ENCODE measurements at regions not wholly inside any gene's neighbourhood (a gene's known extent, or its start where the extent isn't known, plus 50 kb on each side); places are given as distances from the start of the nearest gene placed in this dataset.

DNA sequence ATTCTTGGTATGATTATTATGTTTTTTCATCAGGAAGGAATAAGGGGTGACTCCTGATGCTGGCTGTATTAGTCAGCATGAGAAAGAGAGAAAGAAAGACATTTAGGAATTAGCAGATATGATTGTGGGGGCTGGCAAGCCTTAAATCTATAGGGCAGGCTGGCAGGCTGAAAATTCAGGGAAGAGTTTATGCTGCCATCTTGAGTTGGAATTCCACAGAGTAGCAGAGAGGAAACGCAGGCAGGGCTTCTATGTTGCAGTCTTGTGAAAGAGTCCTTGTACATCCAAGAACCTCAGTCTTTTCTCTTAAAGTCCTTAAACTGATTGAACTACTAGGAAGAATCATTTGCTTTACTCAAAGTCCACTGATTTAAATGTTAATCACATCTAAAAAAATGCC lies 262.7 kb upstream of the SLC10A2 start:
- TF ChIP-seq, protein P1, sequence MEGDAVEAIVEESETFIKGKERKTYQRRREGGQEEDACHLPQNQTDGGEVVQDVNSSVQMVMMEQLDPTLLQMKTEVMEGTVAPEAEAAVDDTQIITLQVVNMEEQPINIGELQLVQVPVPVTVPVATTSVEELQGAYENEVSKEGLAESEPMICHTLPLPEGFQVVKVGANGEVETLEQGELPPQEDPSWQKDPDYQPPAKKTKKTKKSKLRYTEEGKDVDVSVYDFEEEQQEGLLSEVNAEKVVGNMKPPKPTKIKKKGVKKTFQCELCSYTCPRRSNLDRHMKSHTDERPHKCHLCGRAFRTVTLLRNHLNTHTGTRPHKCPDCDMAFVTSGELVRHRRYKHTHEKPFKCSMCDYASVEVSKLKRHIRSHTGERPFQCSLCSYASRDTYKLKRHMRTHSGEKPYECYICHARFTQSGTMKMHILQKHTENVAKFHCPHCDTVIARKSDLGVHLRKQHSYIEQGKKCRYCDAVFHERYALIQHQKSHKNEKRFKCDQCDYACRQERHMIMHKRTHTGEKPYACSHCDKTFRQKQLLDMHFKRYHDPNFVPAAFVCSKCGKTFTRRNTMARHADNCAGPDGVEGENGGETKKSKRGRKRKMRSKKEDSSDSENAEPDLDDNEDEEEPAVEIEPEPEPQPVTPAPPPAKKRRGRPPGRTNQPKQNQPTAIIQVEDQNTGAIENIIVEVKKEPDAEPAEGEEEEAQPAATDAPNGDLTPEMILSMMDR (IDR thresholded peaks at IDR 0.05): no peak
- no peak for TF ChIP-seq POLR2A (IDR thresholded peaks at IDR 0.05)

All from lower leg skin (tissue), 3 donors.